ENCODE measurements at regions not wholly inside any gene's neighbourhood (a gene's known extent, or its start where the extent isn't known, plus 50 kb on each side); places are given as distances from the start of the nearest gene placed in this dataset.

- TF ChIP-seq, protein P1, sequence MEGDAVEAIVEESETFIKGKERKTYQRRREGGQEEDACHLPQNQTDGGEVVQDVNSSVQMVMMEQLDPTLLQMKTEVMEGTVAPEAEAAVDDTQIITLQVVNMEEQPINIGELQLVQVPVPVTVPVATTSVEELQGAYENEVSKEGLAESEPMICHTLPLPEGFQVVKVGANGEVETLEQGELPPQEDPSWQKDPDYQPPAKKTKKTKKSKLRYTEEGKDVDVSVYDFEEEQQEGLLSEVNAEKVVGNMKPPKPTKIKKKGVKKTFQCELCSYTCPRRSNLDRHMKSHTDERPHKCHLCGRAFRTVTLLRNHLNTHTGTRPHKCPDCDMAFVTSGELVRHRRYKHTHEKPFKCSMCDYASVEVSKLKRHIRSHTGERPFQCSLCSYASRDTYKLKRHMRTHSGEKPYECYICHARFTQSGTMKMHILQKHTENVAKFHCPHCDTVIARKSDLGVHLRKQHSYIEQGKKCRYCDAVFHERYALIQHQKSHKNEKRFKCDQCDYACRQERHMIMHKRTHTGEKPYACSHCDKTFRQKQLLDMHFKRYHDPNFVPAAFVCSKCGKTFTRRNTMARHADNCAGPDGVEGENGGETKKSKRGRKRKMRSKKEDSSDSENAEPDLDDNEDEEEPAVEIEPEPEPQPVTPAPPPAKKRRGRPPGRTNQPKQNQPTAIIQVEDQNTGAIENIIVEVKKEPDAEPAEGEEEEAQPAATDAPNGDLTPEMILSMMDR (optimal IDR thresholded peaks at IDR 0.05 in 1 of 3, IDR thresholded peaks at IDR 0.05 in 1 of 3, conservative IDR thresholded peaks at IDR 0.05 in 1 of 3; ENCODE audit: extremely low read depth in 1 of 3, insufficient read depth in 2 of 3, low read length in 3 of 3): no peak
- TF ChIP-seq EZH2 (IDR thresholded peaks at IDR 0.05; ENCODE audit: low read length): no peak
Measured at GRCh38 chr6:90720404-90720803, 133.5 kb upstream of the MAP3K7 start.

All from keratinocyte (primary cell).